ENCODE measurements at regions not wholly inside any gene's neighbourhood (a gene's known extent, or its start where the extent isn't known, plus 50 kb on each side); places are given as distances from the start of the nearest gene placed in this dataset.

GRCh38 chr3:4008205-4008604, 209.0 kb downstream of the LRRN1 start:
- TF ChIP-seq FOXA1 (IDR thresholded peaks at IDR 0.05) (no peak), ATF3 (IDR thresholded peaks at IDR 0.05) (no peak), HNF4G (IDR thresholded peaks at IDR 0.05) (no peak), NR2F2 (IDR thresholded peaks at IDR 0.05) (no peak), MAX (IDR thresholded peaks at IDR 0.05) (no peak), TAF1 (conservative IDR thresholded peaks at IDR 0.05) (no peak), ZBTB33 (IDR thresholded peaks at IDR 0.05) (no peak)
- no peaks in the 10 kb centered on the region for H3K4me1 ChIP-seq (ENCODE audit: control insufficient read depth in 4 of 4, insufficient read depth in 4 of 4, low read length in 3 of 4)
- no peaks in the 10 kb centered on the region for H3K36me3 ChIP-seq (ENCODE audit: control insufficient read depth in 4 of 4, insufficient read depth in 3 of 4, low read depth in 1 of 4, low read length in 3 of 4)
- no peak overlapping the region for H3K9ac ChIP-seq (ENCODE audit: low read depth in 1 of 2, low read length in 2 of 2)
- H3K27ac ChIP-seq (ENCODE audit: low read depth in 1 of 2, low read length in 2 of 2): no peak overlapping the region
- 84% methylated on average over 2 of the region's 2 CpGs for WGBS
- H3K27me3 ChIP-seq (ENCODE audit: control insufficient read depth in 4 of 4, insufficient read depth in 4 of 4, low read length in 3 of 4): no peaks in the 10 kb centered on the region
- H3K4me3 ChIP-seq (ENCODE audit: low read depth in 1 of 3, low read length in 3 of 3): no peak overlapping the region
- DNase-seq (ENCODE audit: low spot score): no peak
- H3K9me3 ChIP-seq (ENCODE audit: control insufficient read depth in 4 of 4, low read length in 3 of 4): no peaks in the 10 kb centered on the region

- H3K4me3 ChIP-seq (ENCODE audit: low read depth in 1 of 3, low read length in 3 of 3): no peak overlapping the region
- no peaks in the 10 kb centered on the region for H3K4me1 ChIP-seq (ENCODE audit: control insufficient read depth in 4 of 4, insufficient read depth in 4 of 4, low read length in 3 of 4)
- no peak overlapping the region for H3K27ac ChIP-seq (ENCODE audit: low read depth in 1 of 2, low read length in 2 of 2)
- H3K27me3 ChIP-seq (ENCODE audit: control insufficient read depth in 4 of 4, insufficient read depth in 4 of 4, low read length in 3 of 4): no peaks in the 10 kb centered on the region
- H3K36me3 ChIP-seq (ENCODE audit: control insufficient read depth in 4 of 4, insufficient read depth in 3 of 4, low read depth in 1 of 4, low read length in 3 of 4): no peaks in the 10 kb centered on the region
- WGBS: 85% methylated on average over 1 of the region's 1 CpG
- no peak for DNase-seq (ENCODE audit: low spot score)
- H3K9me3 ChIP-seq (ENCODE audit: control insufficient read depth in 4 of 4, low read length in 3 of 4): no peaks in the 10 kb centered on the region
- TF ChIP-seq FOXA1 (IDR thresholded peaks at IDR 0.05): no peak
- TF ChIP-seq ZBTB33 (IDR thresholded peaks at IDR 0.05): no peak
- no peak for TF ChIP-seq JUND (IDR thresholded peaks at IDR 0.05)
- no peak for TF ChIP-seq NR2F2 (IDR thresholded peaks at IDR 0.05)
- TF ChIP-seq CTCF (IDR thresholded peaks at IDR 0.05; ENCODE audit: low read depth, low read length, missing input control): no peak
- no peak for TF ChIP-seq GABPA (IDR thresholded peaks at IDR 0.05 in 1 of 2, conservative IDR thresholded peaks at IDR 0.05 in 1 of 2)
- no peak for TF ChIP-seq REST (IDR thresholded peaks at IDR 0.05)
- TF ChIP-seq FOXA2 (IDR thresholded peaks at IDR 0.05): no peak
- no peak for TF ChIP-seq TAF1 (conservative IDR thresholded peaks at IDR 0.05)
- no peak for TF ChIP-seq SP1 (IDR thresholded peaks at IDR 0.05)
- no peak for TF ChIP-seq HNF4G (IDR thresholded peaks at IDR 0.05)
- TF ChIP-seq ATF3 (IDR thresholded peaks at IDR 0.05): no peak
- no peak for TF ChIP-seq RAD21 (IDR thresholded peaks at IDR 0.05)
- TF ChIP-seq RXRA (IDR thresholded peaks at IDR 0.05): no peak
- no peak for TF ChIP-seq YY1 (IDR thresholded peaks at IDR 0.05)
- TF ChIP-seq HNF4A (conservative IDR thresholded peaks at IDR 0.05): no peak
- no peak for TF ChIP-seq EGR1 (IDR thresholded peaks at IDR 0.05; ENCODE audit: low read depth in 2 of 2)
- no peak for TF ChIP-seq MAX (IDR thresholded peaks at IDR 0.05)
- H3K9ac ChIP-seq (ENCODE audit: low read depth in 1 of 2, low read length in 2 of 2): no peak overlapping the region
Observed at GRCh38 chr3:4011166-4011565, 211.9 kb downstream of the LRRN1 start.
